HepG2 (cell line): ENCODE measurements at regions not wholly inside any gene's neighbourhood (a gene's known extent, or its start where the extent isn't known, plus 50 kb on each side); places are given as distances from the start of the nearest gene placed in this dataset.

Experiments used
- NCOR1 ChIP-seq: fragments of 200-600 bp; sonication (generic); IDR thresholded peaks from 2 replicates; pipeline ENCODE4 v1.7.0; 2017; ENCODE audit warnings: antibody characterized with exemption, low read length, borderline replicate concordance
- YEATS2 ChIP-seq: sonication (generic); formaldehyde crosslinking; IDR thresholded peaks from 2 replicates; pipeline ENCODE4 v1.4.0; 2020; ENCODE audit warnings: missing genetic modification reagents, borderline replicate concordance
- ZSCAN25 ChIP-seq: sonication (generic); formaldehyde crosslinking; IDR thresholded peaks from 2 replicates; pipeline ENCODE4 v1.8.0; 2022; ENCODE audit warnings: mild to moderate bottlenecking, missing genetic modification reagents
- TF ChIP-seq, protein P1 (sequence below): sonication (generic); formaldehyde crosslinking; IDR thresholded peaks from 2 replicates; pipeline ENCODE4 v1.4.0; 2020; ENCODE audit warnings: missing genetic modification reagents, mild to moderate bottlenecking, borderline replicate concordance
- TF ChIP-seq, protein P2 (sequence below): IDR thresholded peaks from 2 replicates; pipeline ENCODE4 v1.6.1; 2012; ENCODE audit warnings: low read depth, low read length, improper control_type of control experiment
- TF ChIP-seq, protein P3 (sequence below): sonication (generic); formaldehyde crosslinking; IDR thresholded peaks from 2 replicates; pipeline ENCODE4 v1.5.1; 2020; ENCODE audit warnings: mild to moderate bottlenecking, missing genetic modification reagents
- TF ChIP-seq, protein P4 (sequence below): IDR thresholded peaks from 2 replicates; pipeline ENCODE4 v1.6.1; 2012; ENCODE audit warnings: low read length, improper control_type of control experiment

DNA sequence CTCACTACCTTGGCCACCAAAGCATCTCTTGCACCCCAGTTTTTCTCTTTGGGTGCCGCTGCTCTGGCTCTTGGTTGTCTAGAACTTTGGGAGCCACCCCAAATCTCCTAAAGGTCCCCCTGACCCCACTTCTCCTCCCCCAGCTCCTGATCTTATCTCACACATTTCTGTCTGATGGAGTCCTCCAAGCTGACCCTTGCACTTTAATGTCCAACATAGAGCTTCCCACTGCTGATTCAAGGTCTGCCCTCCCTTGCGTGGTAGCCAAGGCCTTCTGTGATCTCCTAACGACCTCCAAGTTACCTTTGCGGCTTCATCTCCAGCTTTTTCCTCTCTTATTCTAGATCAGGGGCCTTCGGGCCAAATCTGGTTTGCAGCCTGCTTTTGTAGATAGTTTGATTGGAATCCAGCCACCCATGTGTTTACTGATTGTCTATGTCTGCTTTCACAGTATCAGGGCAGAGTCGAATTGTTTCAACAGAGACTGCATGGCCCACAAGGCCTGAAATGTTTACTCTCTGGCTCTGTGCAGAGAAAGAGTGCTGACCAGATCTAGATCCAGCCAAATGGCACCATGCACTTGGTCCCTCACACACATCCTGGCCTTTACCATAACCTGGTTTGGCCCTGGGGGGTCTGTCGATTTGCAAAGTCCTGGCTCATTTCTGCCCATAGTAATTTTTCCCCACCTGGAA lies 168.6 kb downstream of the HAPSTR1 start (continued):
- TF ChIP-seq, protein P1, sequence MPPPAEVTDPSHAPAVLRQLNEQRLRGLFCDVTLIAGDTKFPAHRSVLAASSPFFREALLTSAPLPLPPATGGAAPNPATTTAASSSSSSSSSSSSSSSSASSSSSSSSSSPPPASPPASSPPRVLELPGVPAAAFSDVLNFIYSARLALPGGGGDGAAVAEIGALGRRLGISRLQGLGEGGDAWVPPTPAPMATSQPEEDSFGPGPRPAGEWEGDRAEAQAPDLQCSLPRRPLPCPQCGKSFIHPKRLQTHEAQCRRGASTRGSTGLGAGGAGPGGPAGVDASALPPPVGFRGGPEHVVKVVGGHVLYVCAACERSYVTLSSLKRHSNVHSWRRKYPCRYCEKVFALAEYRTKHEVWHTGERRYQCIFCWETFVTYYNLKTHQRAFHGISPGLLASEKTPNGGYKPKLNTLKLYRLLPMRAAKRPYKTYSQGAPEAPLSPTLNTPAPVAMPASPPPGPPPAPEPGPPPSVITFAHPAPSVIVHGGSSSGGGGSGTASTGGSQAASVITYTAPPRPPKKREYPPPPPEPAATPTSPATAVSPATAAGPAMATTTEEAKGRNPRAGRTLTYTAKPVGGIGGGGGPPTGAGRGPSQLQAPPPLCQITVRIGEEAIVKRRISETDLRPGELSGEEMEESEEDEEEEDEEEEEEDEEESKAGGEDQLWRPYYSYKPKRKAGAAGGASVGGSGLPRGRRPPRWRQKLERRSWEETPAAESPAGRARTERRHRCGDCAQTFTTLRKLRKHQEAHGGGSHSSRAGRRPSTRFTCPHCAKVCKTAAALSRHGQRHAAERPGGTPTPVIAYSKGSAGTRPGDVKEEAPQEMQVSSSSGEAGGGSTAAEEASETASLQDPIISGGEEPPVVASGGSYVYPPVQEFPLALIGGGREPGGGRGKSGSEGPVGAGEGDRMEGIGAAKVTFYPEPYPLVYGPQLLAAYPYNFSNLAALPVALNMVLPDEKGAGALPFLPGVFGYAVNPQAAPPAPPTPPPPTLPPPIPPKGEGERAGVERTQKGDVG (CRISPR knock-in tag) = no peak
- TF ChIP-seq ZSCAN25 (CRISPR knock-in tag) (peak; percentile 34; the same call in 1 of the 2 replicates), YEATS2 (CRISPR knock-in tag) (no peak), NCOR1 (peak; percentile 44; the same call in 1 of the 2 replicates)
- TF ChIP-seq, protein P2, sequence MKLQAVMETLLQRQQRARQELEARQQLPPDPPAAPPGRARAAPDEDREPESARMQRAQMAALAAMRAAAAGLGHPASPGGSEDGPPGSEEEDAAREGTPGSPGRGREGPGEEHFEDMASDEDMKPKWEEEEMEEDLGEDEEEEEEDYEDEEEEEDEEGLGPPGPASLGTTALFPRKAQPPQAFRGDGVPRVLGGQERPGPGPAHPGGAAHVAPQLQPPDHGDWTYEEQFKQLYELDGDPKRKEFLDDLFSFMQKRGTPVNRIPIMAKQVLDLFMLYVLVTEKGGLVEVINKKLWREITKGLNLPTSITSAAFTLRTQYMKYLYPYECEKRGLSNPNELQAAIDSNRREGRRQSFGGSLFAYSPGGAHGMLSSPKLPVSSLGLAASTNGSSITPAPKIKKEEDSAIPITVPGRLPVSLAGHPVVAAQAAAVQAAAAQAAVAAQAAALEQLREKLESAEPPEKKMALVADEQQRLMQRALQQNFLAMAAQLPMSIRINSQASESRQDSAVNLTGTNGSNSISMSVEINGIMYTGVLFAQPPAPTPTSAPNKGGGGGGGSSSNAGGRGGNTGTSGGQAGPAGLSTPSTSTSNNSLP = peak; percentile 26; the same call in 1 of the 2 replicates
- TF ChIP-seq, protein P3, sequence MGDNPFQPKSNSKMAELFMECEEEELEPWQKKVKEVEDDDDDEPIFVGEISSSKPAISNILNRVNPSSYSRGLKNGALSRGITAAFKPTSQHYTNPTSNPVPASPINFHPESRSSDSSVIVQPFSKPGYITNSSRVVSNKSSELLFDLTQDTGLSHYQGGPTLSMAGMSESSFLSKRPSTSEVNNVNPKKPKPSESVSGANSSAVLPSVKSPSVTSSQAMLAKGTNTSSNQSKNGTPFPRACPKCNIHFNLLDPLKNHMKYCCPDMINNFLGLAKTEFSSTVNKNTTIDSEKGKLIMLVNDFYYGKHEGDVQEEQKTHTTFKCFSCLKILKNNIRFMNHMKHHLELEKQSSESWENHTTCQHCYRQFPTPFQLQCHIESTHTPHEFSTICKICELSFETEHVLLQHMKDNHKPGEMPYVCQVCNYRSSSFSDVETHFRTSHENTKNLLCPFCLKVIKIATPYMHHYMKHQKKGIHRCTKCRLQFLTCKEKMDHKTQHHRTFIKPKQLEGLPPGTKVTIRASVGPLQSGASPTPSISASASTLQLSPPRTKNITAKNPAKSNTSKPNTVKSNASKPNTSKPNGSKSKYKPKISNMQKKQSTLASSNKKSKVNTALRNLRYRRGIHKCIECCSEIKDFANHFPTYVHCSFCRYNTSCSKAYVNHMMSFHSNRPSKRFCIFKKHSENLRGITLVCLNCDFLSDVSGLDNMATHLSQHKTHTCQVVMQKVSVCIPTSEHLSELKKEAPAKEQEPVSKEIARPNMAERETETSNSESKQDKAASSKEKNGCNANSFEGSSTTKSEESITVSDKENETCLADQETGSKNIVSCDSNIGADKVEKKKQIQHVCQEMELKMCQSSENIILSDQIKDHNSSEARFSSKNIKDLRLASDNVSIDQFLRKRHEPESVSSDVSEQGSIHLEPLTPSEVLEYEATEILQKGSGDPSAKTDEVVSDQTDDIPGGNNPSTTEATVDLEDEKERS = no peak
- TF ChIP-seq, protein P4, sequence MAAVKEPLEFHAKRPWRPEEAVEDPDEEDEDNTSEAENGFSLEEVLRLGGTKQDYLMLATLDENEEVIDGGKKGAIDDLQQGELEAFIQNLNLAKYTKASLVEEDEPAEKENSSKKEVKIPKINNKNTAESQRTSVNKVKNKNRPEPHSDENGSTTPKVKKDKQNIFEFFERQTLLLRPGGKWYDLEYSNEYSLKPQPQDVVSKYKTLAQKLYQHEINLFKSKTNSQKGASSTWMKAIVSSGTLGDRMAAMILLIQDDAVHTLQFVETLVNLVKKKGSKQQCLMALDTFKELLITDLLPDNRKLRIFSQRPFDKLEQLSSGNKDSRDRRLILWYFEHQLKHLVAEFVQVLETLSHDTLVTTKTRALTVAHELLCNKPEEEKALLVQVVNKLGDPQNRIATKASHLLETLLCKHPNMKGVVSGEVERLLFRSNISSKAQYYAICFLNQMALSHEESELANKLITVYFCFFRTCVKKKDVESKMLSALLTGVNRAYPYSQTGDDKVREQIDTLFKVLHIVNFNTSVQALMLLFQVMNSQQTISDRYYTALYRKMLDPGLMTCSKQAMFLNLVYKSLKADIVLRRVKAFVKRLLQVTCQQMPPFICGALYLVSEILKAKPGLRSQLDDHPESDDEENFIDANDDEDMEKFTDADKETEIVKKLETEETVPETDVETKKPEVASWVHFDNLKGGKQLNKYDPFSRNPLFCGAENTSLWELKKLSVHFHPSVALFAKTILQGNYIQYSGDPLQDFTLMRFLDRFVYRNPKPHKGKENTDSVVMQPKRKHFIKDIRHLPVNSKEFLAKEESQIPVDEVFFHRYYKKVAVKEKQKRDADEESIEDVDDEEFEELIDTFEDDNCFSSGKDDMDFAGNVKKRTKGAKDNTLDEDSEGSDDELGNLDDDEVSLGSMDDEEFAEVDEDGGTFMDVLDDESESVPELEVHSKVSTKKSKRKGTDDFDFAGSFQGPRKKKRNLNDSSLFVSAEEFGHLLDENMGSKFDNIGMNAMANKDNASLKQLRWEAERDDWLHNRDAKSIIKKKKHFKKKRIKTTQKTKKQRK = no peak
